HG03520 (cell line): ENCODE measurements at regions not wholly inside any gene's neighbourhood (a gene's known extent, or its start where the extent isn't known, plus 50 kb on each side); places are given as distances from the start of the nearest gene placed in this dataset.

ENCODE experiments used
- ATAC-seq: cut with Tn5 transposase; IDR thresholded peaks from one replicate; pipeline ENCODE4 v1.9.1; 2021; ENCODE audit warnings: mild to moderate bottlenecking, moderate library complexity; ENCODE audit not compliant: unreplicated experiment

DNA sequence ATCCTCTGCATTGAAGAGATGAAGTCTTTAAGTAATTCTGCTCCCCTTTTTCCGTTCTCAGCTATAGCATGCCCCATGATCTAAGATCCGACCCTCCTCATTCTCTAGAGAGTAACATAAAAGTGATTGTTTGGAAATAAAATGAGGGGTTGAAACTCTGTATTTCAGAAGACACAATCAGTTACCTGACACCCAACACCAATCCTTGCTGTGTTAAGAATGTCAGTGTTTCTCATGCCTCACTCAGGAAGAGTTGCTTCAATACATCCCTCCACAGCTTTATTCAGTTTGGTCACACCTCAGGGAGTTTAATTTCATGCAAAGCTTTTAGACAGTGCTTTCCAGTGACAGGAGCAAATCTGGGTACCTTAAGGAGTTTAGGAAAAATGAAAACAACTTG lies 49.9 kb upstream of the RBBP8 start:
- no peak for ATAC-seq
